Activated T-helper 9 cell treated with anti-CD3 and anti-CD28 coated beads, Interleukin-2, amount 50 U/mL, for 16 hours (primary cell): ENCODE measurements at regions not wholly inside any gene's neighbourhood (a gene's known extent, or its start where the extent isn't known, plus 50 kb on each side); places are given as distances from the start of the nearest gene placed in this dataset.
"Not testable (repeated sequence)": the region's sequence is repeated elsewhere in the genome, so short reads cannot be mapped to it uniquely, and the experiment has no call there.

ENCODE experiments used
- DNase-seq: peaks from one replicate; pipeline ENCODE4 v3.0.0-alpha.2; 2020; ENCODE audit warnings: low read depth

GRCh38 chr21:35201799-35202198 is 152.7 kb upstream of the RUNX1 start:
- DNase-seq: no peak

GRCh38 chr21:35201288-35201687 is 152.2 kb upstream of the RUNX1 start:
- DNase-seq: no peak

- no peak for DNase-seq
These were observed 150.6 kb upstream of the RUNX1 start for GRCh38 chr21:35199733-35200015.

- DNase-seq: no peak
These were observed 150.1 kb upstream of the RUNX1 start for GRCh38 chr21:35198982-35199732.

- DNase-seq: no peak
These were observed 149.5 kb upstream of the RUNX1 start for GRCh38 chr21:35198565-35198964.

- DNase-seq: no peak
These were observed 148.9 kb upstream of the RUNX1 start for GRCh38 chr21:35197992-35198431.

DNA sequence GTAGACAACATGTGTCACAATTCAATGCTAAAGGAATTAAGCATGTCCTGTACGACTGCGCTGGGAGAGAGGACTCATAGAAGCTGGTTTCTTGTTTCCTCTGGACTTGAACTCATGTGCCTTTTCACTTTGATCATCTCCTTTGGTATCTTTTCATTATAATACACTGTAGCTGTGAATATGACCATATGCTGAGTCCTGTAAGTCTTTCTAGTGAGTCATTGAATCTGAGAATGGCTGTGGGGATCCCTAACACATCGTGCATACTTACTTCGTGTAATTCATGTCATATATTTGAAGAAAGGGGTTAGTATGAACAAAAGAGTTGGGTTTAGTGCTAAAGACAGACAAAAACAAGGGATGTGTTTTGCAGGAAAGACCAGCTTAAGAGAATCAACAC is 148.1 kb upstream of the RUNX1 start:
- no peak for DNase-seq

DNA sequence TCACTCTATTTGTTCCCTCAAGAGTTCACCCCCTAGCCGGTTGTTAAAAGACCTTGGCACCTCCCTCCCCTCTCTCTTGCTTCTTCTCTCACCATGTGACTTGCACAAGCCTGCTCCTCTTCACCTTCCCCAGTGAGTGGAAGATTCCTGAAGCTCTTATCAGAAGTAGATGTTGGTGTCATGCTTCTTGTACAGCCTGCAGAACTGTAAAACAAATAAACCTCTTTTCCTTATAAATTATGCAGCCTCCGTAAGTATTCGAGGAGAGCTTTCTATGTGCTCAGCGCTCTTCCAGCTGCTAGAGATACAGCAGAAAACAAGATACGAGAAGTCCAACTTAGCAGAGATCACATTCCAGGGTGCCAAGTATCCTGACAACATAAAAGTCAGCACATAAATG is 147.0 kb upstream of the RUNX1 start:
- DNase-seq: no peak

DNA sequence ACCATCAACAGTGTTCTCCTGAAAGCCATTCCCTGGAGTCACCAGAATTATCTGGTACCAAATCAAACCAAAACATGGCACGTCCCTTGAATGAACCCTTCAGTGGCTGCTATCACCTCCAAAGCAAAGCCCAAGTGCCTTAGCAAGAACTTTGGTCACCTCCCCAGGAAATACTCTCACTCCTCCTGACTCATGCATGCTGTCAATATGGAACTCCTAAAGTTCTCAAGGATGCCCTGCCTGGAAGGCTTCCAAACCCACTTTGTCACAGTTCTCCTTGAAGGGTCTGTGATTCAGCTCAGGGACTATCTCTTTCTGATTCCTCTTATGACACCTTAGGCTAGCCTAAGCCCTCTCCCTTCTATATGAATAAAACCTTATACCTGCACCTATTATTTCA is 146.1 kb upstream of the RUNX1 start:
- no peak for DNase-seq

GRCh38 chr21:35191754-35192153 is 142.7 kb upstream of the RUNX1 start:
- DNase-seq: no peak

DNA sequence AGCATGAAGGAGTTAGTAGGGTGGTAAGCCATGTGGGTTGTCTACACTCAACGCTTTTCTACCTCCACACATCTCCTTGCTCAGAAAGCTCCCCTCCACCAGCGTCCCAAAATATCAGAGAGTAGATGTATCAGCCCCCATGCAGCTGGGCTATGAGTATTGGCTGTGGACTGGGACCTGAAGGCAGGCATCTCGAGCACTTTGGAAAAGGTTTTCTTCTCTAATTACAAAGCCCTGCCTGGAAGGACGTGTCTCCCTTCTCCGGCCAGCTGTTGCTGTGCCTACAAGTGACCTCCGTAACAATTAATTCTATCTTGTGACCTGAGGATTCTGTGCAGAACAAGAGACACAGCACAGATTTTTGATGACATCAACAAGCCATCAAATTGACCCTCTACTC is 142.0 kb upstream of the RUNX1 start:
- no peak for DNase-seq

GRCh38 chr21:35190201-35190701 is 141.1 kb upstream of the RUNX1 start:
- no peak for DNase-seq

DNA sequence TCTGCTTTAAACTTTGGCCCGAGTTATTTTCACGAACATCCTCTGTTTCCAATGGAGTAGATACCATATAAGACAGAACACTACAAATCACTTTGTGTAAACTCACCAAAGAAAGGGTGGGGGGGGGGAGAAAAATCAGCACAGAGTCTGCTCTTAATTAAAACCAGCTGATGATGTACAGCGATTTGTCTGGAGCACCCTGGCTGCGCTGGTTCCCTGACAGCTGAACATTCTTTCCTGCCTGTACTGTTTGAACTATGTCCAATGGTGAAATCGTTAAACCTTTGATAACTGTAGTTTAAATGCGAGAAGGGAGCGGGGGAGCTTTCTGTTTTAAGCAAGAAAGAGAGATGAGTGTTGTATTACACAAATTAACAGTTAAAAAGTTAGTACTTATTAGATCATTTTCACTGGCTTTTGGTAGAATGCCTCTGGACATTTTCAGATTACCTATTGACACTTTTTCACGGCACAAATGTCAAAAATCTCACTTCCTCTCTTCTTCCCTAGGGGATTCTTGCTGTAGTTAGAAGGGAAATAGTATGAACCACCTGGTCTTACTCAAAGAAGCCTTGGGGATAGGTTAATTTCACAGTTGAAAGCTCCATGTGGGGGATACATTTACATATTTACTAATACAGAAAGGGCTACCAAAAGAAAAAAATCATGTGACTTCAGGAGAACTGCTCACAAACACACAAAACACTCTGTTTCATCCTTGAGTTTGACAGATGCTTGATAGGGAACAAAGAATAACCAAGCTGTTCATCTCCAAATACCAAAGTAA is 140.2 kb upstream of the RUNX1 start:
- DNase-seq: no peak

DNA sequence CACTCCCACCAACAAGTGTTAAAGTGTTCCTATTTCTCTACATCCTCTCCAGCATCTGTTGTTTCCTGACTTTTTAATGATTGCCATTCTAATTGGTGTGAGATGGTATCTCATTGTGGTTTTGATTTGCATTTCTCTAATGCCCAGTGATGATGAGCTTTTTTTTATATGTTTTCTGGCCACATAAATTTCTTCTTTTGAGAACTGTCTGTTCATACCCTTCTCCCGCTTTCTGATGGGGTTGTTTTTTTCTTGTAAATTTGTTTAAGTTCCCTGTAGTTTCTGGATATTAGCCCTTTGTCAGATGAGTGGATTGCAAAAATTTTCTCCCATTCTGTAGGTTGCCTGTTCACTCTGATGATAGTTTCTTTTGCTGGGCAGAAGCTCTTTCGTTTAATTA is 134.3 kb upstream of the RUNX1 start:
- not testable (repeated sequence) for DNase-seq

- DNase-seq: no peak
These were observed 131.0 kb upstream of the RUNX1 start for GRCh38 chr21:35179990-35180540.

DNA sequence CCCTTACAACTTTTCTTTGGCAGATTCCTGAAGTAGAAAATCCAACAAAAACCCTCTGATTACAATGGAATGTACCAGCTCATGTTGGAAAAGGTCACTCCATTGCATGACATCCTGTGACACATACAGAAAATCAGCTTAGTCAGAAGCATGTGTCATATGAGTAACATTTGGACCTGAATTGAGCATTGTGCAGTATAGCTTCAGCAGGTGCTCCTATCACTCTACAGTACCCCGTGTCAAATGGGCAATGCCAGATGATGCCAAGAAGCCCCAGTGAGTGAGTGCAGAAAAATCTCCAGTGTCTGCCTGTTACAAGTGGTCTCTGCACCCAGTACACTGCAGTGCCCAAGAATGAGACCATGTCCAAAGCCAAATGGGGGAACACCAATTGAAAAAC is 129.7 kb upstream of the RUNX1 start:
- DNase-seq: no peak

GRCh38 chr21:35178098-35178497 is 129.0 kb upstream of the RUNX1 start:
- DNase-seq: no peak

DNA sequence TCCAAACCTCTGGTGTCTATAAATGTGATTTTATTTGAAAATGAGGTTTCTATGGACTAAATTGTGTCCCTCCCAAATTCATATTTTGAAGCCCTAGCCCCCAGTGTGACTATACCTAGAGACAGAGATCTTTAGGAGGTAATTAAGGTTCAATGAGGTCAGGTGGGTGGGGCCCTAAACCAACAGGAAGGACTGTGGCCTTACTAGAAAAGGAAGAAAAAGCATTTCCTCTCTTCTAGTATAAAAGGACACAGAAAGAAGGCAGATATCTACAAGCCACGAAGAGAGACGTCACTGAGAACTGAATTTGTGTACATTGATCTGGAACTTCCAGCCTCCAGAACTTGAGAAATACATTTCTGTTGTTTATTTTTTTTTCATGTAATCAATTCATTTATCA is 123.1 kb upstream of the RUNX1 start:
- no peak for DNase-seq

- no peak for DNase-seq
These were observed 122.3 kb upstream of the RUNX1 start for GRCh38 chr21:35171385-35171784.

GRCh38 chr21:35170818-35171217 is 121.7 kb upstream of the RUNX1 start:
- no peak for DNase-seq

DNA sequence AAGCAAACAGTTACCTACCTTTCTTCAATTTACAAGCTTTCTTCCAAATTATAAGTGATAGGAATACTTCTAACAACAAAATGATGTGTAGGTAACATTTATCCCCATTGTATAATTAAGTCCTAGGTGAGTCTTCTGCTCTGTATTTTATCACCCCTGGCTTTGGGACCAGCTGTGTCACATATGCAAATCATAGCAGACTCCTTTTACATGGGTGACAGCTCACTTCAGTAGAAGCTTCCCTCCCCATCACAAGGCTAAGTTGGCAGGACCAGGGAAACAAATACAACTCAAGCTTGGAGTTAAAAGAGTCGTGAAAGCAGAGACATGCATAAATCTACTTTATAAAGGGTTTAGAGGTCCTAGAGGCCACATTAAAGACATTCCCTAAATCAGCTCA is 121.1 kb upstream of the RUNX1 start:
- no peak for DNase-seq

- no peak for DNase-seq
These were observed 120.5 kb upstream of the RUNX1 start for GRCh38 chr21:35169574-35169973.

DNA sequence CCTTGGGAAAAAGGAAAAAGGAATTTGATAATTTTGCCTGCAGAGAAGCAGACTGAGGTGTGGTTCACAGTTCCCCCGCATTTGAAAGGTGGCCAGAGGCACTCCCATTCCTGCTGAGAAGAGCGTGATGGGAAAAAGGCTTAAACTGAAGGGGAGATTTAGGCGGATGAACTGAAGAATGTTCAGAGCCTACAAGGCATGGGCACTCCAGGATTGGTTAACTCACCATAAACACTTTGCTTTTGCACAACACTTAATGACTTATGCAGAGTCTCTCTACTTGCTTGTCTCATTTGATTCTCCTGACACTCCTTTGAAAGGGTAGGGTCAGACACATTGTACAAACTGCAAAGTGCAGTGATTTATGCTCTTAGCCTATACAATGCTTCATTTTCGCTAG is 119.6 kb upstream of the RUNX1 start:
- no peak for DNase-seq
